Endothelial cell (in vitro differentiated cells): ENCODE measurements at regions not wholly inside any gene's neighbourhood (a gene's known extent, or its start where the extent isn't known, plus 50 kb on each side); places are given as distances from the start of the nearest gene placed in this dataset.

Experiments
- DNase-seq: peaks from one replicate; pipeline ENCODE4 v3.0.0; 2021; ENCODE audit warnings: low spot score
- H3K27ac Mint-ChIP-seq: one replicate; pipeline ENCODE4 v1.8.0; 2021; ENCODE audit warnings: mixed read lengths, inconsistent platforms; ENCODE audit not compliant: unreplicated experiment
- H3K27me3 Mint-ChIP-seq: one replicate; pipeline ENCODE4 v1.8.0; 2021; ENCODE audit warnings: mild to moderate bottlenecking, moderate library complexity, mixed read lengths, inconsistent platforms; ENCODE audit not compliant: unreplicated experiment
- H3K36me3 Mint-ChIP-seq: one replicate; pipeline ENCODE4 v1.8.0; 2021; ENCODE audit warnings: mild to moderate bottlenecking, low read depth, mixed read lengths, inconsistent platforms; ENCODE audit not compliant: unreplicated experiment
- H3K4me1 Mint-ChIP-seq: one replicate; pipeline ENCODE4 v1.8.0; 2021; ENCODE audit warnings: mild to moderate bottlenecking, mixed read lengths, inconsistent platforms; ENCODE audit not compliant: unreplicated experiment
- H3K4me3 Mint-ChIP-seq: one replicate; pipeline ENCODE4 v1.8.0; 2021; ENCODE audit warnings: mild to moderate bottlenecking, mixed read lengths, inconsistent platforms; ENCODE audit not compliant: unreplicated experiment
- H3K9me3 Mint-ChIP-seq: one replicate; pipeline ENCODE4 v1.8.0; 2021; ENCODE audit warnings: mixed read lengths, inconsistent platforms; ENCODE audit not compliant: unreplicated experiment
- CTCF ChIP-seq: fragments of 200-600 bp; sonication (generic); IDR thresholded peaks from one replicate; pipeline ENCODE4 v1.5.0; 2021; ENCODE audit warnings: antibody characterized with exemption; ENCODE audit not compliant: unreplicated experiment

- peaks cover 3% of the 10 kb centered on the region for H3K27me3 Mint-ChIP-seq
- H3K4me1 Mint-ChIP-seq = peaks cover 18% of the 10 kb centered on the region
- H3K4me3 Mint-ChIP-seq = no peak overlapping the region
- H3K9me3 Mint-ChIP-seq = no peaks in the 10 kb centered on the region
- TF ChIP-seq CTCF = no peak
- H3K27ac Mint-ChIP-seq = peak overlapping the region; percentile 86
- H3K36me3 Mint-ChIP-seq = no peaks in the 10 kb centered on the region
- DNase-seq = peak; percentile 18
Observed at GRCh38 chr20:10963717-10964266, 290.0 kb upstream of the JAG1 start.

GRCh38 chr20:10965936-10966470, 292.2 kb upstream of the JAG1 start:
- Mint-ChIP-seq H3K27me3 (no peaks in the 10 kb centered on the region), H3K9me3 (no peaks in the 10 kb centered on the region), H3K4me3 (no peak overlapping the region), H3K36me3 (no peaks in the 10 kb centered on the region), H3K4me1 (peaks cover 18% of the 10 kb centered on the region), H3K27ac (no peak overlapping the region)
- no peak for TF ChIP-seq CTCF
- DNase-seq = no peak

GRCh38 chr20:10970109-10970508, 296.3 kb upstream of the JAG1 start:
- Mint-ChIP-seq H3K9me3 (no peaks in the 10 kb centered on the region), H3K4me3 (no peak overlapping the region), H3K4me1 (no peaks in the 10 kb centered on the region), H3K27ac (no peak overlapping the region), H3K36me3 (peaks cover 3% of the 10 kb centered on the region), H3K27me3 (no peaks in the 10 kb centered on the region)
- DNase-seq = no peak
- no peak for TF ChIP-seq CTCF

- H3K36me3 Mint-ChIP-seq = peaks cover 3% of the 10 kb centered on the region
- no peaks in the 10 kb centered on the region for H3K9me3 Mint-ChIP-seq
- no peaks in the 10 kb centered on the region for H3K27me3 Mint-ChIP-seq
- H3K27ac Mint-ChIP-seq = no peak overlapping the region
- H3K4me1 Mint-ChIP-seq = no peaks in the 10 kb centered on the region
- no peak for DNase-seq
- H3K4me3 Mint-ChIP-seq = no peak overlapping the region
- TF ChIP-seq CTCF = no peak
Observed at GRCh38 chr20:10971096-10971495, 297.3 kb upstream of the JAG1 start.

- H3K27ac Mint-ChIP-seq = no peak overlapping the region
- H3K27me3 Mint-ChIP-seq = no peaks in the 10 kb centered on the region
- H3K4me1 Mint-ChIP-seq = no peaks in the 10 kb centered on the region
- DNase-seq = no peak
- H3K36me3 Mint-ChIP-seq = peaks cover 3% of the 10 kb centered on the region
- H3K4me3 Mint-ChIP-seq = no peak overlapping the region
- H3K9me3 Mint-ChIP-seq = no peaks in the 10 kb centered on the region
- TF ChIP-seq CTCF = no peak
Observed at GRCh38 chr20:10972219-10972860, 298.5 kb upstream of the JAG1 start.
